Dedifferentiated amniotic fluid mesenchymal stem cell (primary cell): ENCODE measurements at regions not wholly inside any gene's neighbourhood (a gene's known extent, or its start where the extent isn't known, plus 50 kb on each side); places are given as distances from the start of the nearest gene placed in this dataset.
A peak's percentile ranks its signal among the peaks of the same experiment; 100 is the strongest.
"Not testable (repeated sequence)": the region's sequence is repeated elsewhere in the genome, so short reads cannot be mapped to it uniquely, and the experiment has no call there.

Experiments
- DNase-seq: peaks from one replicate; pipeline ENCODE4 v3.0.0-alpha.2; 2016; ENCODE audit errors: extremely low spot score

GRCh38 chr10:42533866-42534265 is 104.5 kb downstream of the ZNF33B start:
- not testable (repeated sequence) for DNase-seq

GRCh38 chr10:42532996-42533395 is 105.4 kb downstream of the ZNF33B start:
- DNase-seq, result no peak

DNA sequence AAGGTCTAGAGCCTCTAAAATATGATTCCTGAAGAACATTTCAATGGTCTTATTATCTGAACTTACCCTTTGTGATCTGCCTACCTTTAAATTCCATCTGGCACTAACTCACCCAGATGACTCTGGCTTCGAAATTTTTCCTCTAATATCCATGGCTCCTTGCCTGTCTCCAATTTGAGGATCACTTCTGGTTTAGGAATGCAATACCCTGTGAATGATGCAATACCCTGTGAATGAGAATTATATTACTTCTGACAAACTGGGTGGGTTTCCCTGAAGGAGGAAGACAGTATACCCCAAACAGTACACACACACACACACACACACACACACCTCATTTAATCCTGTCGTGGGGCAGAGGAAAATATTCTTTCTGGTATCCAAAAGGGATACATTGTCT is 115.3 kb downstream of the ZNF33B start:
- no peak for DNase-seq

- no peak for DNase-seq
Observed at GRCh38 chr10:42519761-42520460, 118.5 kb downstream of the ZNF33B start.

DNA sequence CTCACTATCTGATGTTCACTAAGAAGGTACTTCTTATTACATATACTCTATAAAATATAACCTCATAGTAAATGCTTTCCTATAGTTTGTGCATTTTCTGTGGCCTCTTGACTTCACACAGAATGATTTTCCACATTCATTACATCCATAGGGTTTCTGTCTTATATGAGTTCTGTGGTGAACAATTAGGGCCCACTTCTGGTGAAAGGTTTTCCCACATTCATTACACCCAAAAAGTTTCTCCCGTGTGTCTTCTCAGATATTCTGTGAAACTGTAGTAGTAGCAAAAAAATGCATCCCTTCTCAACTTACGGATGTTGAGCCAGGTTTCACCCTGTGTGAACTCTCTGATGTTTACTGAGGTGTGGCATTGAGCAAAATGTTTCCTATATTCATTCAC is 119.3 kb downstream of the ZNF33B start:
- DNase-seq, result no peak

DNA sequence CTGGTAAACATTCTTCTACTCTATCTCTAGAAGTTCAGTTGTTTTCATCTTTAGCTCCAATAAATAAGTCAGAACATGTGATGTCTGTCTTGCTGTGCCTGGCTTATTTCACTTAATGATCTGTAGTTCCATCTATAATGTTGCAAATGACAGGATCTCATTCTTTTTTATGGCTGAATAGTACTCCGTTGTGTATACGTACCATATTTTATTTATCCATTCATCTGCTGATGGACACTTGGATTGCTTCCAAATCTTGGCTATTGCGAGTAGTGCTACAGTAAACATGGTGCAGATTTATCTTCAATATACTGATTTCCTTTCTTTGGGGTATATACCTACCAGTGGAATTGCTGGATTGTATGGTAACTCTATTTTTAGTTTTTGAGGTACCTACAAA is 124.4 kb downstream of the ZNF33B start:
- DNase-seq, result no peak

DNA sequence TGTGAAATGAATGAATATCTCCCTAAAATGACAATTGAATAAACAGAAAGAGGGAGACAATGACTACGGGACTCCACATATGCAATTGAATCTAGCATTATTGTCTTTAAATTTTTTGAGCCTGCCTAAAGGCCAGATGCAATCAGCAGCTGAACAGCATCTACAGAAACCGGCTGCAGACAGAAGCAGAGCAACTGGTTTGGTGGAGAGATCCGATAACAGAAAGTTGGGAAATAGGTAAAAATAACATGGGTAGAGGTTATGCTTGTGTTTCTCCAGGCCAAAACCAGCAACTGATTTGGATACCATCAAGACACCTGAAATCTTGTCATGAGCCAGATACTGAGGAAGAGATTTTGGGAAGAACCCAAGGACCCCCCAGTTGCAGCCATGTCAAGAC is 146.6 kb downstream of the ZNF33B start:
- no peak for DNase-seq

GRCh38 chr10:42491001-42491592 is 147.3 kb downstream of the ZNF33B start:
- no peak for DNase-seq

DNA sequence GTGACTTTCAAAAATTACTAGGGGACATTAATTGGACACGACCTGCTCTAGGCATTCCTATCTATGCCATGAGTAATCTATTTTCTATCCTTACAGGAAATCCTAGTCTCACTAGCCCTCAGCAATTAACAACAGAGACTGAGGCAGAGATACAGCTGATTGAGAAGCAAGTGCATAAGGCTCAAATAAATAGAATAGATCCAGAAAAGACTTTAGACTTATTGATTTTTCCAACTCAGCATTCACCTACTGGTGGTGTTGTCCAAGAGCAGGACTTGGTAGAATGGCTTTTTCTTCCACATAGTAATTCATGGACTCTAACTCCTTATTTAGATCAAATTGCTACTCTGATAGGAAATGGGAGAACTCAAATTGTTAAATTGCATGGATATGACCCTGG is 148.0 kb downstream of the ZNF33B start:
- no peak for DNase-seq

GRCh38 chr10:42488416-42488815 is 150.0 kb downstream of the ZNF33B start:
- DNase-seq, result peak; percentile 67

GRCh38 chr10:42482411-42482810 is 156.0 kb downstream of the ZNF33B start:
- DNase-seq, result no peak

DNA sequence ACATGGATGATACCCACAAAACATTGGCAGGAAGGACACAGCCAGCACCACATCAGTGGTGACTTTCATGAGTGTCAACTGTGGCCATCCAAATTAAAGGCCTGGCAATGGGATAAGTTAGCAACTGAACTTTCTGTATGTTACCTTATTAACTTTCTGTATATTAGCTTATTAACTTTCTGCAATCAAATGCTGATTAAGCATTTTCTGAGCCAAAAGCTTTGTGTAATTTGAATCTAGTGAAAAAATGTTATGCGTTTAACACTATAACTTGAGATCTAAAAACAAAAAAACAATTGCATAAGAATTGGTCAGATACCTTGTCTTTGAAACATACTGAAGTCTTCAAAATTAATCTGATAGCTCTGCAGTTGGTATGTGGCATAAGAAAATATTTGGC is 159.3 kb downstream of the ZNF33B start:
- DNase-seq, result no peak

DNA sequence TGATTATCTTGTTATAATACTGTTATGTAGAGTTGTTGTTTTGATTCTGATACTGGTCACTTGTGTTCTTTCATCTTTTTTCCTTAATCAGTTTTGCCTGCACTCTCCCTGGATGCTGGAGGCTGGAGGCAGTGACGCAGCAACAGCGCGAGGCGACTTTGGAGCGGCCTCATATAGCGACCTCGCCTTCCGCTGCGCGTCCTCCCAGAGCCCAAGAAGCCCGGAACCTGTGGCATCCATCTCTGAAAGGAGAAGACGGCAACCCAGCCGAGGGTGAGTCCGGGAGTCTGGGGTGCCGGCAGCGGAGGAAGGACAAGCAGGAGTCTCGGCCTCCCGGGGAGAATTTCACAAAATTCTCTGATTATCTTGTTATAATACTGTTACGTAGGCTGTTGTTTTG is 161.2 kb downstream of the ZNF33B start:
- DNase-seq, result no peak

DNA sequence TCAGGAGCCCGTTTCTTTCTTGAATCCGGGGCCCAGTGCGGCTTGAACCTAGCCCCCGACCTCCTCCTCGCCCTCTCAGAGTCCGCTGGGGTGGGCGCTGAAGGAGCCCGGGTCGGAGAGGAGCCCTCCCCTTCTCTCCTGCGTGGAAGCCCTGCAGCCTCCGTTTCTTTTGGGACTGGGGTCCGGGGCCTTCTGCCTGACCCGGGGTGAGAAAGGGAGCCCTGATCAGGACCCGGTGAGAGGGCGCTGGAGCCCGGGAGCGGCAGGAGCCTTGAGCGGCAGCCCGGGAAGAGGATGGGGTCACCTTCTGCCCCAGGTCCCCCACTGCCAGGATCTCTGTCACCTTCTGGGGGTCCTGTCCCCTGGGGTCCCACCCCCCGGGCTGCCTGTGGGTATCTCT is 162.3 kb downstream of the ZNF33B start:
- DNase-seq, result no peak

DNA sequence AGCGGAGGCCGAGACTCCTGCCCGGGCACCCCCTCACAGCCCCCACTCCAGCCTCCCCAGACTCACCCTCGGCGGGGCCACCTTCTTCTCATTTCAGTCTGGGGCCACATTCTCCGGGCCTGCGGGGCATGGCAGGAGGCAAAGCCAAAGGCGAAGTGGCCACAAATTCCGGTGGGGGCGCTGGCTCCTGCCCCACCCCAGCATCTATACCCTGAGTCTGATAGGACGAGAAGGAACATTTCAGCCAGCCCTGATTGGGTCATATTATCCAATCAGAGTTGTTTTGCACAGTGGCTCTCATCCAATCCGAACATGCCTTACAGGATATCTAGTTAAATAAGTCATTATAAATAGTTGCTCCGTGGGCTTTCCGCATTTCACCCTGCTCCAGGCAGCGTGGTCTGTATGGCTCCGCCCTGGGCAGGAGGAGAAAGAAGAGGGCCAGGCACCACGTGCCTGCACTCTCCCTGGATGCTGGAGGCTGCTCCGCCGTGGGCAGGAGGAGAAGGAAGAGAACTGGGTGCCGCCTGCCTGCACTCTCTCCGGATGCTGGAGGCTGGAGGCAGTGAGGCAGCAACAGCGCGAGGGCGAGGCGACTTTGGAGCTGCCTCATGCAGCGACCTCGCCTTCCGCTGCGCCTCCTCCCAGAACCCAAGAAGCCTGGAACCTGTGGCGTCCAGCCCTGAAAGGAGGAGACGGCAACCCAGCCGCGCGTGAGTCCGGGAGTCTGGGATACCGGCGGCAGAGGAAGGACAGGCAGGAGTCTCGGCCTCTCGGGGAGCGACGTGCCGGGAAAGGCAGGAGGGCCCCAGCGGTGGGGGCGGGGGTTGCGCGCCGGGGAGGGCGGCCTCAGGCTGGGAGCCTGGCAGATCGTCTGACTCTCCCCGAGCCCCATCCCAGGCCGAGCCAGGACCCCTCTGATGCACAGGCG is 162.9 kb downstream of the ZNF33B start:
- peak; percentile 34 for DNase-seq

DNA sequence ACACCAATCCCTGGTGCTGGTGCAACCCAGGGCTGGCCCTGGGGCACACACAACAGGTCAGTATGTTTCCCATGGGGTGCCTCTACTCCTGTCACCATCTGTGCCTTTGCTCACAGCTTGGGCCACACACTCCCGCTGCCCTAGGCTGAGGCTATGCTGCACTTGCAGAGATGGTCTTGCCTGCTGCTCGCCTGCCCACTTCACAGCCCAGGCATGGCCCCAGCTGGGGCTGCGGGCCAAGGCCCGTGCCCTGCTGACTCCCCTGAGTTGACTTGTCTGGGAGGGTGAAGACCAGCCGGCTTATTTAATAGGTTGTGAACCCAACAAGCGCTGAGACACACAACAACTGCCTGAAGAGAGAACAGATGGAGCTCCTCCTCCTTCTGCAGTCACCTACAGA is 184.1 kb downstream of the ZNF33B start:
- DNase-seq, result no peak

GRCh38 chr10:42431095-42431494 is 207.3 kb downstream of the ZNF33B start:
- DNase-seq, result no peak

DNA sequence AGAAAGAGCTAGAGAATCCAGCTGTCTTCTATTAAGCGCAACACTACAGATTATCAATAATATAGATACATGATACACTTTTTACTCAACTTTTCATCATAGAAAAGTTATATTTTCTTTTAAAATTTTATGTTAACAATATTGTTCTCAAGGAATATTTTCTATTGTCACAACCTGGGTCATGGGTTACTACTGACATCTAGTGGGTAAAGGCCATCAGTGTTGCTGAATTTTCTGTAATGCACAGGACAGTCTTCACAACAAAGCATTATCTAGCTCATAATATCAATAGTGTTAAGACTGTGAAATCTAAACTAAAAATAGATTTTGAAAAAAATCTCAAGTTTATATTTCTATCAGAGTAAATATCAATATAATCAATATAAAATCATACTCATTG is 209.8 kb downstream of the ZNF33B start:
- no peak for DNase-seq

DNA sequence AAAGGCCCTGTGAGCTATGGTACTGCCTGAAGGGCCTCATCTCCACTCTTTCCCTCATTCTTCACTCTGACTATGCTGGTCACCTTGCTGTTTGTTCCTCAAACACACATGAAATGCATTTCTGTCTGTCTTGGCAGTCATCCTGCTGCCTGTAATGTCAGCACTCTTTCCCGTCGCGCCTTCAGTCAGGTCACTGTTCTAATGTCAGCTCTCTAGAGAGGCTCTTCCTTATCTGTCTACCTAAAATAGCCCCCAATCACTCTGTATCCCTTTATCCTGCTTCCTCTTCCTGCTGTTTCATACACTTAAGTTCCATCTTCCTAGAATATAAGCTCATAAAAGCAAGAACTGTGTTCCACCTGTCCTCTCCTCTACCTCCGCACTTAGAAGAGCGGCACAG is 215.5 kb downstream of the ZNF33B start:
- no peak for DNase-seq

DNA sequence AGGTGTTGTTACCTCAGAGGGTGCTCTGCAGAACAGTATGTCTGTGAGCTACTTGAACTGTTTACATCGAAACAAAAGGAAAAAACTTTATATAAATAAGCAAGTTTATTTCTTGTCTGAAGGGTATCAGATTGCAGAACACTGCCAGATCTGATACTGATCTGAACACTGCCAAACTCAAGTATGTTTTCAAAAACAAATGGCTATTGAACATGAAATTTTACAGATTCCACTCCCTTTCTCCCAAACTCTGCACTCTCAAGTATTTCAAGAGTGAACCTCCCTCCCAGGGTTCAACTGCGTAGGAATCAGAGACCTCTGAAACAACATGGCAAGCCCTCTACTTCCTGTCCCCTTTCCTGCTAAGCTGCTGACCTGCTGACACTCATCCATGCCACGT is 216.6 kb downstream of the ZNF33B start:
- no peak for DNase-seq

DNA sequence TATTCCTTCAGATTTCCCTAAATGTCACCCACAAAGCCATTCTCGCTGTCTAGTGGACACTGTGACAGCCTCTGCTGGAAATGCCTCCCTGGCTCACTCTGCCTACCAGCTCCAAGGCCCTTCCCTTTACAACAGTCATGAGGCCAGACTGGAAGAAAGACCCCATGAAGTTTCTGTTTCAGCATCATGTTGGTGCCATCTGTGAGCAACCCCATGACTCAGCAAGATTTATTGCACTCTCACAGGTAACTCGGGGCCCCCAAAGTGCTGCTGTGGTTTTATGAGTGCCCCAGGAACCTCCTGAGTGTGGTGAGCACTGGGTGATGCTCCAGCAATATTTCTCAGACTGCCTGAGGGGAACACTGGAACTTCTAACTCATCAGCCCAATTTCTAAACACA is 218.6 kb downstream of the ZNF33B start:
- DNase-seq, result no peak

- no peak for DNase-seq
Observed at GRCh38 chr10:42380926-42381547, 257.3 kb downstream of the ZNF33B start.
